Endothelial cell of hepatic sinusoid (primary cell): ENCODE measurements at regions not wholly inside any gene's neighbourhood (a gene's known extent, or its start where the extent isn't known, plus 50 kb on each side); places are given as distances from the start of the nearest gene placed in this dataset.

ENCODE experiments used
- in situ Hi-C: cut with HindIII; loops from 2 replicates; pipeline ENCODE4 v1.10.0; 2017; ENCODE audit warnings: low sequenced_read_pairs

DNA sequence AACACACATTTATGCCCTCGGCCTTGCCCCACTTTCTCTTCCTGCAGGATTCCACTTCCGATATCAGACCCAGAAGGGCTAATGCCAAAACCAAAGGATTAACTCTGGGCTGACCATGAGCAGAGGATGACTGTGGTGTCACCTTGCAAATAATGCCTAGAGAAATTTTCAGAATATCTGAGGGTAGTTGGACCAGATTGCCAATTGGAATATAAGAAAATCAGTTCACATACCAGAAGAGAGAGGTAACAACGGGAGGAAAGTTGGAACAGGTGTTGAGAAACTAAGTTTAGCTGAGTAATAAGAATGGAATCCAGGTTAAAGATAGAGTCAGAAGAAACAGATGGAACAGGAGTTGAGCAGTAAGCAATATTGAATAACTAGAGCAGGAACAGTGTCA is 232.7 kb upstream of the UBE2E3 start:
- in situ Hi-C loops = no loop called here

DNA sequence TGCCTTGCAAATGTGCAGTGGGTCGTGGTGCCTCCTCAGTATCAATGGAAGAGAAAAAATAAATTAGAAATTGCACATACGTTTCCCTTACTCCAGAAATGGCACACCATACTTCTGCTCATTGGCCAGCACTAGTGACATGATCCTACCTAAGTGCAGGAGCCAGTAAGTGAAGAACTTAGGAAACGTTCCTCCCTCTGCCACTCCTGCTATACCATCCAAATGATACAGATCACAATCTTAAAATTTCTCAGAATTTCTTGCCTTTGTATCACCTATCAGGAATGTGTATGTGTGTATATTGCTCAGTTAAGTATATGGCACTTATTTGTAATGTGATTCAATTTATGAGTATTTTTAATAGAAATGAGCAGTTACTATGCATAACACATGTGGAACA is 237.0 kb upstream of the UBE2E3 start:
- in situ Hi-C loops = no loop called here

DNA sequence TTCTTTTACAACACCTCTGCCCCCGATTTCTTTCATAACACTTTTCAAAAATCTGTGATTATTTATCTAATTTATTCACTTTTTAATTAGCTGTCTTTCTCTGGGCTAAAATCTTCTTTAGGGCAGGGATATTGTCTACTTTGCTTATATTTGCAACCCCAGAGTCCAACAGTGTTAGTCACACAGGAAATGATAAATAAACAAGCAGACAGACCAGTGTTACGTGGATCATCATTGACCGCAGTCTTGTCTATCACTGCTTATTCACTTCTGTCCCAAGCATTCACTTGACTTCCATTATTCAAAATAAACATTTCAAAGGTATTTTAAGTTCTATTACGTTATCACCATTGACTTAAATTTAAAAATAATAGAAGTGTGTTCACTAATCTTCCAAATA is 237.6 kb upstream of the UBE2E3 start:
- in situ Hi-C loops = no loop called here

- in situ Hi-C loops = no loop called here
These were observed 241.3 kb upstream of the UBE2E3 start for GRCh38 chr2:180739070-180739469.

- in situ Hi-C loops = no loop called here
These were observed 244.6 kb upstream of the UBE2E3 start for GRCh38 chr2:180735799-180736198.

DNA sequence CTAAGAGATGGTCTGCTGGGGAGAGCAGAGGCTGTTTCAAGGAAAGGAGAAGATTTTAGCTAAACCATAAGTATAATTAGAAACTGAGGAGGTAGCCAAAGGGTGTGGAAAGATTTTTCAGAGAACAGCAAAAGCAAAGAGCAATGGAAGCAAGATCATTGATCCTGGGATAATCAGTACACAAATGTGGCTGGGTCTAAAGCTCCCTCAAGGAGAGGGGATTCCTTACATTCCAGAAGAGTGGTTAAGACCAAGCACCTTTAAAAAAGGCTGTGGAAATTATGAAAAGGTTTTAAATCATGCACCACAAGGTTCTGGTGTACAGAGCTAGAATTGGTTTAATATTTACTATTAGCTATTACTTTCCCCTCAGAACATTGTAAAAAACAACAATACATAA is 246.0 kb upstream of the UBE2E3 start:
- in situ Hi-C loops = no loop called here

GRCh38 chr2:180733330-180733729 is 247.1 kb upstream of the UBE2E3 start:
- in situ Hi-C loops = no loop called here

DNA sequence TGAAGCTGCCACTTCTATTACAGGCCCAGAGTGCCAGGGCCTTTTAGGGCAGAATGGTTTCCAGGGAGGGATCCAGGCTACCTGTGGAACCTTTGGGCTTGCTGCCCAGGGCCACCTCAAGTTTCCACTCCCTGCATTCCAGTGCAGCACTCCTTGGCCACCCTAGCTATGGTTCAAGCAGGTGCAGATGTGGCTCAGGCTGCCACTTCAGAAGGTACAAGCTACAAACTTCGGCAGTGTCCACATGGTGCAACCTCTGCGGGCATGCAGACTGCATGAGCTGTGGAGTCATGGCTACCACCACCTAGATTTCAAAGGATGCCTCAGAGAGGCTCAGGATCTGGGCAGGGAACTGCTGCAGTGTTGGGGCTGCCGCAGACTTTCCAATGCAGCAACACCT is 248.1 kb upstream of the UBE2E3 start:
- in situ Hi-C loops = no loop called here

DNA sequence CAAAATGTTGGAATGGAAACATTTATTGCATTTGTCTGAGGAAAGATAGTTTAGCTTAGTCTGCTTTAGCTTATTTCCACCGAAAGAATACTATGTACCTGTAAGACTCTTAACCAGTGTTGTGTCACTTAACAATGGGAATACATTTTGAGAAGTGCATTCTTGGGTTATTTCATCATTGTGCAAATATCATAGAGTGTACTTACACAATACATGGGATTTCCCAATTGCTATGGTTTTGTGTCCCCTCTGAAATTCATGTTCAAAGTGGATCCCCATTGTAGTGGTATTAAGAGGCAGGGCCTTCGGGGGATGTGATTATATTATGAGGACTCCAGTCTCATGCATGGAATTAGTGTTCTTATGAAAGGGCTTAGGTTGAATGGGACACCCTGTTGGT is 249.4 kb upstream of the UBE2E3 start:
- in situ Hi-C loops = no loop called here

DNA sequence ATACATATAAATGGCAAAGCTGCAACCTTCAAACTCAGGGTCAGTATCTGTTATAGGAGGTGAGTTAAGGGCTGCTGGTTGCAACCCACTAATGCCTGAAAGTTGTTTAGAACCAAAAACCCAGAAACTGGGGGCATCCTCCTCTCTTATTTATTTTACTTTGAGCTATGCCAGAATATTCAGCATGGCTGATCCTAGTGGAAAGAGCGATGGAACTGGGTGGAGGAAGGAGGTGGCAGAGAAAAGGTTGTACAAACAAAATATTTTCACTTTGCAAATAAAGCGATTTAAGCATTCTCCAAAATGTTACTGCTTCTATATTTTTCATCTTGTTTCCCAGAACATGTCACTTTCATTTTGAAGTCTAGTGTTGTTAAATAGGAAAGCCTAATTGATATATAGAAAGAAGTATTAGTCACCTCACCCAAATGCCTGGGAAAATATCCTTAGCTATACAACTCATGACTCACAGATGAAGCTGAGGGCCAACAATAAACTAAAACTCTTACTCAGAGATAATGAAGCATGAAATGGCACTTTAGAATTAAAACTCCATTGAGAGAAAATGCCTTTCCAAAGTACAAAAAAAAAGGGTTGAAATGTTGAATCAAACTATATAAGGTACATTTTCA is 251.4 kb upstream of the UBE2E3 start:
- in situ Hi-C loops = no loop called here

GRCh38 chr2:180723712-180724111 is 256.7 kb upstream of the UBE2E3 start:
- in situ Hi-C loops = loop anchor here (5.0 kb wide), 1 partner anchor 101 kb away; no protein-coding TSS in a partner anchor

GRCh38 chr2:180722551-180723239 is 257.7 kb upstream of the UBE2E3 start:
- in situ Hi-C loops = loop anchor here (5.0 kb wide), 1 partner anchor 100 kb away; no protein-coding TSS in a partner anchor

GRCh38 chr2:180720829-180721228 is 259.6 kb upstream of the UBE2E3 start:
- in situ Hi-C loops = loop anchor here (5.0 kb wide), 1 partner anchor 99 kb away; no protein-coding TSS in a partner anchor

DNA sequence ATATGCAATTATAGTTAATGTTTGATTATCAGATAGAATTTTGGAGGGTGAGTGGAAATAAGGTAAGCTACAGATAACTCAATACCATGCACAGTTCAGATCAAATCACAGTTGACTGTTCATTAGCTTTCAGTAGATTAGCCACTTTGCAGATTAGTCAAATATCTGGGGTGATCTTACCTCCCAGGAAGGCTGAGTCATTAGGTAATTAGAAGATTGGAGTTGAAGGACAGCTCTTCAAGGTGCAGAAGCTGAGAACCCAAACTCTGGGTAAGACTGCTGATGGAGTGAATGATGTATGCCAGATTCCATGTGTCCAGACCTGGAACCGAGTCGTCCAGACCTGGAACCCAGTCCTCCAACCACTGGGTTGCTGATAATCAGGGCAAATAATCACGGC is 262.8 kb upstream of the UBE2E3 start:
- in situ Hi-C loops = no loop called here

- in situ Hi-C loops = no loop called here
These were observed 263.9 kb upstream of the UBE2E3 start for GRCh38 chr2:180716186-180717180.

DNA sequence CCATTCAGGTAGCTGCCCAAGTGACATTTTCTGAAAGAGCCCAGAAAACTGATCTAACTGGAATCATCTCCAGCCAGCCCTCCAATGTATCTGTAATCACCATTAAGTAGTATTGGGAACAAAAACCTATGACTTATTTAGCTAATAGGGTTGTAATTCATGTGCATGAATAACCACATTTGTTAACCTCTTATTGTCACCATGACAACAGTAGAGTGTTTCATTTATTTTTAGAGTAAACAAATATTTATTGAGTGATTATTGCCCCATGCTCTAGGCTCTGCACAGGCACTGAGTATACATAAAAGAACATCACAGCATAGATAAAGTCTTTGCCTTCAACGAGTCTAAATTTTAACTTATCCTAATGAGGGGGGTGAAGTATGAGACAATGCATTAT is 265.4 kb upstream of the UBE2E3 start:
- in situ Hi-C loops = no loop called here

DNA sequence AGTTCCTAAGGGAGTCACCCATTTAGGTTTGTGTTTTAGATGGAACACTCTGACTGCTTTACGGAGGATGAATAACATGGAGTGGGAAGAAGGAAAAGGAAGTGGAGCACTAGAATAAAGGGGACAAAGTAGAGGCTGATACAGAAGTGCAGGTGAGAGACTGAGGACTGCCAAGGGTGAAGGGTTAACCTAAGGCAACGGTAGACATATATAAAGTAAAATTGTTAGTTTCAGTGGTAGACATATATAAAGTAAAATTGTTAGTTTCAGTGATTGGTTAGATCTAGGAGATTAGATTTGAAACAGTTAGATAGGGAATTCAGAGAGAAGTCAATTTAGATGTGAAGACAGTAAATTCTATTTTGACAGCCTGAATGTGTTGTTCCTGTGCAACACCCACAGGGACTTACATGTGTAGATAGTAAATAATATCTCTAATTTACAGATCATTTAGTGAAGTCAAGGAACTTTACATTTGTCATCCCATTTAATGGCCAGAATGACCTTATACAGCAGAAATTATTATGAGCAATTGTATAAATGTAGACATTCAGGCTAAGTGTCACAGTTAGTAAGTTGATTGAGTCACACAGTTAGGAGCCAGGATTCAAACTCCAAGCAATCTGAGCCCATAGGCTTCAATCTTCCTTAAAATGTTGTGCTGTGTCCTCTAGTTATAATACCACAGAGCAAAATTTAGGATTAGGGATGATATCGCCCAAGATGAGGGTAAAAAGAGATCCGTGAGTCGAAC is 270.8 kb upstream of the UBE2E3 start:
- in situ Hi-C loops = no loop called here

- in situ Hi-C loops = no loop called here
These were observed 272.6 kb upstream of the UBE2E3 start for GRCh38 chr2:180707884-180708205.

DNA sequence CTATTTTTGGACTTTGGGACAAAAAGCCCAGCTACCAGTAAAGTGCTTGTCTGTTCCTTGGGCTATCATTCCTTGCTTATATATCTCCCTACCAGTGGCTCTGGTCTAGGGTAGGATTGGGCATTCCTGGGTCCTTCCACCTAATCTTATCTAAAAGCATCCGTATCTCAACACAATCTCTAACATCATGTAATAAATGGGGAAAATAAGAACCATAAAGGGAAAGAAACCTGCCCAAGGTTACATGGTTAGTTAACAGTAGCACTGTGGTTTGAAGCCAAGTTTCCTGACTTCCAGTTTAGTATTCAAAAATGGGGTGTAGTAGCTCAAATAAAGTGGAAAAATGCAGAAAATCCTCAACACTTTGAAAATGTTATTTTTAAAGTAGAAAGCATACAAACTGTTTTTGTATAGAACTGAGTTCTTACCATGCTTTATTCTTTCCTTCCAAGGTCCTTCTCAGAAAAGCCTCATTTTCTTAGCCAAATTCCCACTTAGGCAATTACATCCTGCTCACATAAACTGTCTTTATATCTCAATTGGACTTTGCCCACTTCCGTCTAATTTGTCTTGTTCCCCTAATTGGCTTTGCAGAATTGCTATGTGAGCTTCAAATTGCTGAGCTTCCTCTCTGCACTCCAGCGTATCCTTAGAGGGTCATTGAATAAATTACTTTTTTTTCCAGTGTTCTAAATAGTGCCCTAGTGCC is 273.1 kb upstream of the UBE2E3 start:
- in situ Hi-C loops = no loop called here

DNA sequence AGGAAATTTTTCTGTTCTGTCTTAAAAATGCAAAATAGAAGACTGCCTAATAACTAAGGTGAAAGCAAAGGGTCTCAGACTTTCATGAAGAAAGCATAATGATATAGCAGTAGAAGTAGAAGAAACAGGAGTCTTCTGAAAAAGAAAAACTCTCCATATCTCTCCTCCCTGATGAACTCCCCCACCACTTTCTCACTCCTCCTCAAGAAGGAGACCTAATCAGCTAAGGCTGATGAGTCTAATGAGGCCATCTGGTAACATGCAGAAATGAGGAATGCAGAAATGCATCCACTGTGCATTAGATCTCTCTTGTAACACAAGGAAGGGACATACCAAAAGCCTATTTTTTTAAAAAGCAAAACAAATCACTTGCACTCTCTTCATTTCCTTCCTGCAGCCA is 273.7 kb upstream of the UBE2E3 start:
- in situ Hi-C loops = no loop called here
